GM08714 (cell line): ENCODE measurements at regions not wholly inside any gene's neighbourhood (a gene's known extent, or its start where the extent isn't known, plus 50 kb on each side); places are given as distances from the start of the nearest gene placed in this dataset.

ENCODE experiments used
- H3K4me3 ChIP-seq: fragments of 200-500 bp; sonication (Bioruptor generic); 2 replicates; pipeline ENCODE4 v1.5.1; 2014; ENCODE audit warnings: mild to moderate bottlenecking, low read length, inconsistent platforms
- ZNF274 ChIP-seq: IDR thresholded peaks from 2 replicates; pipeline ENCODE4 v1.6.1; 2012; ENCODE audit warnings: mild to moderate bottlenecking, low read depth, low read length

GRCh38 chr18:987325-988186 is 82.9 kb downstream of the ADCYAP1 start:
- H3K4me3 ChIP-seq = no peak overlapping the region
- no peak for TF ChIP-seq ZNF274

DNA sequence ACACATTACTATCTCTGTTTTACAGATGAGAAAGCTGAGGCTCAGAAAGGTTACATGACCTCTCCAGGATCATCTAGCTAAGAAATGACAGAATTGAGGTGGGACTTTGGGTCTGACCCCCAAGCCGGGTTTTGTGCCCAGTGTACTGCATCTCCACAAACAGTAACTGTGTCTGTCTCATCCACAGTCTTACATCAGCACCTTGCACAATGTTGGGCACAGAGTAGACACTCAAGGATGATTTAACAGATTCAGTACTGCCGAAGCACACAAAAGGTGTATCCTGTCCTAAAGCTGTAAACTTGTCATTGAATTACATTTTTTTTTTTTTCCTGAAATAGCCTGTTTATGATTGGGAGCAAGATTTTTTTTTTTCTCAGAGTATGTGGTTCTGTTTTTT is 84.8 kb downstream of the ADCYAP1 start:
- TF ChIP-seq ZNF274 = no peak
- no peak overlapping the region for H3K4me3 ChIP-seq

- no peak for TF ChIP-seq ZNF274
- no peak overlapping the region for H3K4me3 ChIP-seq
Measured at GRCh38 chr18:990197-990596, 85.5 kb downstream of the ADCYAP1 start.

DNA sequence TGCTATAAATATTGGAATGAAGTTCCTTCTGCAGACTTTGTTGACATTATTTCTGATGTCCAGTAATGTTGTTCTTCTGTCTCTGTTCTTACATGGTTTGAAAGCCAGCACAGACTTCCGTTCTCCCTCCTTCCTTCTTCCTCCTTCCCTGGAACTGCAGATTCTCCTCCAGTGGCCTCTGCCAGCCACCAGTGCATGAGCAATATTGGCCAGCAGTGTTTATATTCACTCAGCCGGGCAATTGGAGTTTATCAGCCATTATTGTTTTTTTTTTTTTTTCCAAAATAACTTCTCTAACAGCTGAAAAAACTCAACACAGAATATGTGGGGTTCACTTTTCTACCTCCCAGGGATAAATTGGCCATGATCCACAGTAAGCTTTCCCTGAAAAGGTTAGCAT is 86.8 kb downstream of the ADCYAP1 start:
- no peak for TF ChIP-seq ZNF274
- no peak overlapping the region for H3K4me3 ChIP-seq

GRCh38 chr18:993560-993959 is 88.9 kb downstream of the ADCYAP1 start:
- H3K4me3 ChIP-seq = no peak overlapping the region
- no peak for TF ChIP-seq ZNF274

DNA sequence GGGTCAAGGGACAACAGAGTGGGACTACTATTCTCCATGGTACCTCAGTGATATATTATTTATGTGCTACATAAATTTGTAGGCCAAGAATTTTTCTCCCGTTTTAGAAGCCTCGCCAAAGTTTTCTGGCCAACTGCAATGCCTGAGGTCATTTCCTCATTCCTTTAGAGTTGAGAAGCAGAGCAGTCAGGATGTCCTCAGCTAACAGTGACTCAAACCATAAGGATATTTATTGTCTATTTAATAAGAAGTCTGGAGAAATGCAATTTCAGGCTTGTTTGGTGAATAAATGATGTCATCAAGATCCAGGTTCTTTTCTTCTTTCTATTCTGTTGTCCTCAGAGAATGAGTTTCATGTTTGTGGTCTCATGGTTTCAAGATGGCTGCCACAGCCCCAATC is 91.0 kb downstream of the ADCYAP1 start:
- TF ChIP-seq ZNF274 = no peak
- H3K4me3 ChIP-seq = no peak overlapping the region

DNA sequence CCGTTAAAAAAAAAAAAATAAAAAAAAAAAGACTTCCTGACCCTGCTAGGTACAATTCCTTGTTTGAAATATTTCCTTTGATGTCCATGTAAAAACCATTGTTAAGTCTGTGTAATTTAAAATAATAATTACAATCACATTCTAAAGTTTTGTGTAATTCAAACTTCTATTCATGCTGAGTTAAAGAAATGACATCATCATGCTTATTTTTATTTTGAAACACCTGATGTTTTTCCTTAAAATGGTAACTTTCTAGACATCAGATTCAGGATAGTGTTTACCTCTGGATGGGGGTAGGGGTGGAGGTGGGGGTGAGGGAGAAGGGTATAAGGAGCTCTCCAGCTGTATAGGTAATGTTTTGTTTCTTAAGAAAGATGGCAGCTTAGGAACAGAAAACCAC is 92.8 kb downstream of the ADCYAP1 start:
- no peak for TF ChIP-seq ZNF274

GRCh38 chr18:998936-999335 is 94.3 kb downstream of the ADCYAP1 start:
- no peak for TF ChIP-seq ZNF274
- H3K4me3 ChIP-seq = no peak overlapping the region

More for the DNA sequence above, 92.8 kb downstream of the ADCYAP1 start:
- no peak overlapping the region for H3K4me3 ChIP-seq

DNA sequence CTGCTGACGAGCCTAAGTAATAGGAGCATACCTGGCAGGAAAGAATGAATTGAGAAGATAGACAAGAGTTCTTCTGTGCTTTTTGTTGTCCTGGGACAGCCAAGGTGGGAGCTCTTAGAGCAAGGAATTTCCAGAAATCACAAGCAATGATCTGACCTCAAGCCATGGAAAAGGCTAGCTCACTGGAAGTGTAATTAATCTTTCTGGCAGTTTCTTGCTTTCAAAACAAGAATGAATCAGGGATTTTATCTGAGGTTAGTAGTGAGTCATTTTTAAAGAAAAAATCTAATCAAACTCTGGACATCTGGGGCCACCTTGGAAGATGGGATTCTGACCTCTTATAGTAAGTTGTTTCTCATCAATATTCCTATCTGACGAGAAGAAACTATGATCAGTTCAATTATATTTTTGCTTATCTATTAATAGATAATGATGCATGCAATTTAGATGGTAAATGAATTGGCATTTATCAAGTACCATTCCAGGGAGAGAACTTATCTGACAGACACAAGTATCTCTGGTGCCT is 98.0 kb downstream of the ADCYAP1 start:
- TF ChIP-seq ZNF274 = no peak
- no peak overlapping the region for H3K4me3 ChIP-seq

DNA sequence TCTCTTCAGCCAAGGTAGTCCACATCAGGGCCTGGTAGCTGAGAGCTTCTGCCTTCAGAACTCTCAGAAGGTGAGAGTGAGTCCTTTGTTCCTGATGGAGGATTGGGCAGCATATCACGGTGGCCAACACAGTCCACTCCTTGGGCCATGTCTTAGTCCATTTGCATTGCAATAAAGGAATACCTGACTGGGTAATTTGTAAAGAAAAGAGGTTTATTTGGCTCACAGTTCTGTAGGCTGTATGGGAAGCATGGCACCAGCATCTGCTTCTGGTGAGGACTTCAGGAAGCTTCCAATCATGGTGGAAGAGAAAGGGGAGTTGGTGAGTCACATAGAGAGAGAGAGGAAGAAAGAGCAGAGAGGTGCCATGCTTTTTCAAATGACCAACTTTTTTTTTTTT is 98.8 kb downstream of the ADCYAP1 start:
- H3K4me3 ChIP-seq = no peak overlapping the region
- no peak for TF ChIP-seq ZNF274

- no peak overlapping the region for H3K4me3 ChIP-seq
- no peak for TF ChIP-seq ZNF274
Measured at GRCh38 chr18:1006304-1006703, 101.6 kb downstream of the ADCYAP1 start.

- TF ChIP-seq ZNF274 = no peak
- no peak overlapping the region for H3K4me3 ChIP-seq
Measured at GRCh38 chr18:1006965-1007364, 102.3 kb downstream of the ADCYAP1 start.

GRCh38 chr18:1011349-1011748 is 106.7 kb downstream of the ADCYAP1 start:
- no peak overlapping the region for H3K4me3 ChIP-seq
- TF ChIP-seq ZNF274 = no peak

DNA sequence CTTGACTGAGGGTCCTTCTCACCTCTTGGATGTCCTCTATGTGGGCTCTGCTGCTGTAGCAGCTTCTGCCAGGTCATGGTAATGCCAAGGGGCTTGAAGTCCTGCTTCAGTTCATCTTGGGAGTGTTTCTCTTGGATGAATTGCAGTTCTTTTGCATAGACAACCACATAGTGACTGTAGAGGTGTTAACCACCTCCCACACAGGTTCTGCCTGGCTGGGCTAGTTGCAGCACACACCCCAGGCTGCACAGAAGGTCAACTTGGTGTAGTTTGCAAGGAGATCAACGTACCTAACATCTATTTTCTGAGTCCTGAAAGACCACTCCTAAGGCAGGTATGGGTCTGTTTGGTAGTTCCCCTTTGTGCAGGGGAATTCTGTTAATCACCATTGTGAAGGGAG is 108.1 kb downstream of the ADCYAP1 start:
- H3K4me3 ChIP-seq = no peak overlapping the region
- no peak for TF ChIP-seq ZNF274

GRCh38 chr18:1013951-1014350 is 109.3 kb downstream of the ADCYAP1 start:
- TF ChIP-seq ZNF274 = no peak
- no peak overlapping the region for H3K4me3 ChIP-seq
